ENCODE measurements at regions not wholly inside any gene's neighbourhood (a gene's known extent, or its start where the extent isn't known, plus 50 kb on each side); places are given as distances from the start of the nearest gene placed in this dataset.

DNA sequence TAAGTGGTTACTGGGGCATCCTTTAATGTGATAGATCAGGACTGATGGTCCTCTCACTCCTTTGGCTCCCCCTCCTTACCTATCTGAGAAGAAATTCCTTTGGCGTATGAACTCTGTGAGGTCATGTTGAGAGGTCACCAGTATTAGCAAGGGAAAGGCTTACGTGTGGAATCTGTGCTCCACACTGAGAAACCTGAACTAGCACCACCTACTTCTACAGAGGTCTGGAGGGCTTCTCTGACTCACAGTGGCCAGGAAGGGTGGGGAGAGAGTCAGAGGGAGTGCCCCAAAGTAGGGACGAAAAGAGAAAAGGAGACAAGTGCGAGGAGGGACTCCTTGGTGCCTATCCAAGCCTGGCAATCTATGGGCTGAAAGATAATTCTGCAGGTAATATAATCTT, 348.6 kb downstream of the TNS1 start:
- Histone ChIP-seq H3K4me1 (peaks cover 0 to 12% (median 6%) of the 10 kb centered on the region in 4 donors), H3K9me3 (no peaks in the 10 kb centered on the region), H3K27me3 (no peaks in the 10 kb centered on the region), H3K4me3 (no peak overlapping the region), H3K27ac (no peak overlapping the region), H3K36me3 (no peaks in the 10 kb centered on the region)
- 87 to 92% methylated on average over 4 of the region's 4 CpGs for WGBS, 2 donors
- TF ChIP-seq CTCF (IDR thresholded peaks at IDR 0.05) (no peak), POLR2A (IDR thresholded peaks at IDR 0.05) (no peak), EP300 (IDR thresholded peaks at IDR 0.05) (no peak), POLR2AphosphoS5 (IDR thresholded peaks at IDR 0.05) (no peak)
- DNase-seq: no peak
- no peak for ATAC-seq (ENCODE audit: low FRiP score in 2 of 2)

- ATAC-seq (ENCODE audit: low FRiP score in 2 of 2) (peak; percentile 58 to 85), DNase-seq (peak in 1 of 2 donors; percentile 71)
- H3K9me3 ChIP-seq: no peaks in the 10 kb centered on the region
- H3K4me3 ChIP-seq: no peak overlapping the region
- no peaks in the 10 kb centered on the region for H3K36me3 ChIP-seq
- WGBS, 2 donors: 20 to 41% methylated on average over 7 of the region's 7 CpGs
- H3K27ac ChIP-seq: peak overlapping the region in 1 of 4 donors; percentile 30
- H3K4me1 ChIP-seq: peaks cover 0 to 12% (median 6%) of the 10 kb centered on the region in 4 donors
- H3K27me3 ChIP-seq: no peaks in the 10 kb centered on the region
- TF ChIP-seq EP300 (IDR thresholded peaks at IDR 0.05) (no peak), CTCF (IDR thresholded peaks at IDR 0.05) (peak in 1 of 6 experiments; percentile 20), POLR2A (IDR thresholded peaks at IDR 0.05) (no peak), POLR2AphosphoS5 (IDR thresholded peaks at IDR 0.05) (no peak)
Measured at GRCh38 chr2:217652761-217653639, 349.8 kb downstream of the TNS1 start.

DNA sequence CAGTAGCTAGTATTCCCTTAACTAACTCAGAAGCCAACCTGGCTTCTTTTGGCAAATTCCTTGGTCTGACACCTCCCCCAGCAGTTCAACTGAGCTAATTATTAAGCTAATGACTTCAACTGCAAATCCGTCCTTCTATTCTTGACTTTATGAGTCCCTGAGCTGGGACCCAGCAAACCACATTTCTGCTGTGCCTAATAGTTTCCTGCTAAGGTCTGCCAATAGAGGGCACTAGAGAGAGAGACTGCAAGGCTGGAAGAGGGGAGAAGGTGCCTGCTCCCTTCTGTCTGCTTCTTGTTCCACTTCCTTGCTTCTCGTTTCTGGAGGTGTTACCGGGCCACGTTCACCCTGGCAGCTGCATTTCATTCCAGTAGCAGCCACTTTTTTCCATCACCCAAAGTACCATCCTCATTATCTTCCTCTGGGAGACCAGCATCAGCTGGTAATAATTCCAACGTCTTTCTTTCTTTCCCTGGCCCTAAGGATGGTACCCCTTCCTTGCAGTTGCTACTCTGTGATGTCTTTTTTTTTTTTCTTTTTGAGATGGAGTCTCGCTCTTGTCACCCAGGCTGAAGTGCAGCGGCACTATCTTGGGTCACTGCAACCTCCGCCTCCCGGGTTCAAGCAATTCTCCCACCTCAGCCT, 352.0 kb downstream of the TNS1 start:
- H3K27ac ChIP-seq: no peak overlapping the region
- WGBS, 2 donors: 60 to 64% methylated on average over 9 of the region's 9 CpGs

GRCh38 chr2:217650229-217650628, 352.6 kb downstream of the TNS1 start:
- Histone ChIP-seq H3K4me3 (no peak overlapping the region), H3K27ac (no peak overlapping the region), H3K27me3 (no peaks in the 10 kb centered on the region), H3K36me3 (no peaks in the 10 kb centered on the region), H3K4me1 (peaks cover 0 to 7% (median 6%) of the 10 kb centered on the region in 4 donors), H3K9me3 (no peaks in the 10 kb centered on the region)
- DNase-seq: no peak
- ATAC-seq (ENCODE audit: low FRiP score in 2 of 2): no peak
- no peak for TF ChIP-seq POLR2A (IDR thresholded peaks at IDR 0.05)
- no peak for TF ChIP-seq CTCF (IDR thresholded peaks at IDR 0.05)
- no peak for TF ChIP-seq POLR2AphosphoS5 (IDR thresholded peaks at IDR 0.05)
- TF ChIP-seq EP300 (IDR thresholded peaks at IDR 0.05): no peak
- WGBS, 2 donors: 89 to 90% methylated on average over 2 of the region's 2 CpGs

More for the DNA sequence above, 352.0 kb downstream of the TNS1 start:
- H3K4me3 ChIP-seq: no peak overlapping the region
- H3K9me3 ChIP-seq: no peaks in the 10 kb centered on the region
- H3K27me3 ChIP-seq: no peaks in the 10 kb centered on the region
- H3K4me1 ChIP-seq: peaks cover 0 to 7% (median 6%) of the 10 kb centered on the region in 4 donors
- TF ChIP-seq EP300 (IDR thresholded peaks at IDR 0.05): no peak
- TF ChIP-seq POLR2A (IDR thresholded peaks at IDR 0.05): no peak
- peak; percentile 37 to 62 (median 51) for TF ChIP-seq CTCF (IDR thresholded peaks at IDR 0.05)
- no peak for TF ChIP-seq POLR2AphosphoS5 (IDR thresholded peaks at IDR 0.05)
- H3K36me3 ChIP-seq: no peaks in the 10 kb centered on the region
- DNase-seq (peak in 1 of 2 donors; percentile 47), ATAC-seq (ENCODE audit: low FRiP score in 2 of 2) (peak; percentile 75)
